ENCODE measurements at regions not wholly inside any gene's neighbourhood (a gene's known extent, or its start where the extent isn't known, plus 50 kb on each side); places are given as distances from the start of the nearest gene placed in this dataset.

- intact Hi-C loops (cut with micrococcal nuclease; ENCODE audit: unreplicated experiment): no loop called here
- FAIRE-seq: no peak
- Histone ChIP-seq H3K79me2 (ENCODE audit: control insufficient read depth, insufficient read depth, low read length) (no peaks in the 10 kb centered on the region), H4K20me1 (ENCODE audit: control insufficient read depth, insufficient read depth) (no peaks in the 10 kb centered on the region), H3K36me3 (ENCODE audit: control insufficient read depth in 2 of 2, insufficient read depth in 2 of 2, low read length in 1 of 2) (no peaks in the 10 kb centered on the region), H3K9me3 (replicated peaks; ENCODE audit: control insufficient read depth, insufficient read depth, low read length) (no peaks in the 10 kb centered on the region; the same call in 2 of the 3 replicates), H3K9ac (ENCODE audit: control insufficient read depth, insufficient read depth, low read length) (no peak overlapping the region), H3K27me3 (replicated peaks in 1 of 2; ENCODE audit: control insufficient read depth in 2 of 2, insufficient read depth in 2 of 2, low read length in 1 of 2) (no peaks in the 10 kb centered on the region), H2AFZ (ENCODE audit: control insufficient read depth, low read depth, low read length) (no peak overlapping the region), H3K4me2 (ENCODE audit: control insufficient read depth, insufficient read depth) (no peak overlapping the region), H3K27ac (ENCODE audit: control insufficient read depth, insufficient read depth) (no peak overlapping the region), H3K4me3 (no peak overlapping the region), H3K4me1 (ENCODE audit: control insufficient read depth, insufficient read depth, low read length) (no peaks in the 10 kb centered on the region)
- in situ Hi-C loops (cut with MboI): no loop called here
- TF ChIP-seq MAX (IDR thresholded peaks at IDR 0.05; ENCODE audit: low read depth, low read length) (no peak), TBL1XR1 (IDR thresholded peaks at IDR 0.05; ENCODE audit: low read depth, low read length) (no peak), ZNF217 (IDR thresholded peaks at IDR 0.05) (no peak), KAT2A (conservative IDR thresholded peaks at IDR 0.05; ENCODE audit: control insufficient read depth, low read depth, low read length) (no peak), RAD51 (IDR thresholded peaks at IDR 0.05) (no peak), CHD1 (IDR thresholded peaks at IDR 0.05; ENCODE audit: low read depth, low read length) (no peak), SIN3A (IDR thresholded peaks at IDR 0.05; ENCODE audit: low read depth, low read length) (no peak), HDAC2 (IDR thresholded peaks at IDR 0.05) (no peak), JUND (IDR thresholded peaks at IDR 0.05; ENCODE audit: low read depth, low read length) (no peak), GATAD2B (conservative IDR thresholded peaks at IDR 0.05; ENCODE audit: low read depth) (no peak)
- TF ChIP-seq, protein P1, sequence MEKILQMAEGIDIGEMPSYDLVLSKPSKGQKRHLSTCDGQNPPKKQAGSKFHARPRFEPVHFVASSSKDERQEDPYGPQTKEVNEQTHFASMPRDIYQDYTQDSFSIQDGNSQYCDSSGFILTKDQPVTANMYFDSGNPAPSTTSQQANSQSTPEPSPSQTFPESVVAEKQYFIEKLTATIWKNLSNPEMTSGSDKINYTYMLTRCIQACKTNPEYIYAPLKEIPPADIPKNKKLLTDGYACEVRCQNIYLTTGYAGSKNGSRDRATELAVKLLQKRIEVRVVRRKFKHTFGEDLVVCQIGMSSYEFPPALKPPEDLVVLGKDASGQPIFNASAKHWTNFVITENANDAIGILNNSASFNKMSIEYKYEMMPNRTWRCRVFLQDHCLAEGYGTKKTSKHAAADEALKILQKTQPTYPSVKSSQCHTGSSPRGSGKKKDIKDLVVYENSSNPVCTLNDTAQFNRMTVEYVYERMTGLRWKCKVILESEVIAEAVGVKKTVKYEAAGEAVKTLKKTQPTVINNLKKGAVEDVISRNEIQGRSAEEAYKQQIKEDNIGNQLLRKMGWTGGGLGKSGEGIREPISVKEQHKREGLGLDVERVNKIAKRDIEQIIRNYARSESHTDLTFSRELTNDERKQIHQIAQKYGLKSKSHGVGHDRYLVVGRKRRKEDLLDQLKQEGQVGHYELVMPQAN (conservative IDR thresholded peaks at IDR 0.05): no peak
- TF ChIP-seq, protein P2, sequence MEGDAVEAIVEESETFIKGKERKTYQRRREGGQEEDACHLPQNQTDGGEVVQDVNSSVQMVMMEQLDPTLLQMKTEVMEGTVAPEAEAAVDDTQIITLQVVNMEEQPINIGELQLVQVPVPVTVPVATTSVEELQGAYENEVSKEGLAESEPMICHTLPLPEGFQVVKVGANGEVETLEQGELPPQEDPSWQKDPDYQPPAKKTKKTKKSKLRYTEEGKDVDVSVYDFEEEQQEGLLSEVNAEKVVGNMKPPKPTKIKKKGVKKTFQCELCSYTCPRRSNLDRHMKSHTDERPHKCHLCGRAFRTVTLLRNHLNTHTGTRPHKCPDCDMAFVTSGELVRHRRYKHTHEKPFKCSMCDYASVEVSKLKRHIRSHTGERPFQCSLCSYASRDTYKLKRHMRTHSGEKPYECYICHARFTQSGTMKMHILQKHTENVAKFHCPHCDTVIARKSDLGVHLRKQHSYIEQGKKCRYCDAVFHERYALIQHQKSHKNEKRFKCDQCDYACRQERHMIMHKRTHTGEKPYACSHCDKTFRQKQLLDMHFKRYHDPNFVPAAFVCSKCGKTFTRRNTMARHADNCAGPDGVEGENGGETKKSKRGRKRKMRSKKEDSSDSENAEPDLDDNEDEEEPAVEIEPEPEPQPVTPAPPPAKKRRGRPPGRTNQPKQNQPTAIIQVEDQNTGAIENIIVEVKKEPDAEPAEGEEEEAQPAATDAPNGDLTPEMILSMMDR (IDR thresholded peaks at IDR 0.05 in 2 of 3, conservative IDR thresholded peaks at IDR 0.05 in 1 of 3; ENCODE audit: control insufficient read depth in 2 of 3, extremely low read depth in 1 of 3, insufficient read depth in 1 of 3, low read depth in 3 of 3, low read length in 3 of 3): no peak
- POLR2A ChIA-PET: no interaction called here
- BruUV-seq (replicated peaks): no TSS peak
- SMC1A ChIA-PET (ENCODE audit: uncharacterized antibody, unreplicated experiment): no interaction called here
- RAD21 ChIA-PET (ENCODE audit: unreplicated experiment): no interaction called here
- CTCF ChIA-PET: no interaction called here
- WGBS (ENCODE audit: insufficient coverage, insufficient replicate concordance, low lambda C conversion rate, missing lambda C conversion rate): 12% methylated on average over 4 of the region's 4 CpGs
- ATAC-seq: no peak
- DNase-seq (ENCODE audit: low read depth, low spot score): no peak
Measured at GRCh38 chr16:87086156-87086555, 231.0 kb downstream of the C16orf95 start.
